Activated T-cell treated with anti-CD3 and anti-CD28 coated beads for 1 hour (primary cell): ENCODE measurements at regions not wholly inside any gene's neighbourhood (a gene's known extent, or its start where the extent isn't known, plus 50 kb on each side); places are given as distances from the start of the nearest gene placed in this dataset.

ENCODE experiments used
- DNase-seq: peaks from one replicate; pipeline ENCODE4 v3.0.0-alpha.2; 2020; ENCODE audit warnings: low read depth

GRCh38 chr16:65667011-65667578, 545.2 kb upstream of the CDH11 start:
- DNase-seq = no peak

GRCh38 chr16:65666132-65666941, 544.5 kb upstream of the CDH11 start:
- DNase-seq = no peak

- no peak for DNase-seq
These were observed 543.7 kb upstream of the CDH11 start for GRCh38 chr16:65665586-65665985.

GRCh38 chr16:65663774-65664173, 541.9 kb upstream of the CDH11 start:
- DNase-seq = no peak

- DNase-seq = no peak
These were observed 540.4 kb upstream of the CDH11 start for GRCh38 chr16:65662256-65662655.

GRCh38 chr16:65661558-65661957, 539.7 kb upstream of the CDH11 start:
- DNase-seq = no peak

- DNase-seq = no peak
These were observed 538.5 kb upstream of the CDH11 start for GRCh38 chr16:65660390-65660789.

- no peak for DNase-seq
These were observed 537.9 kb upstream of the CDH11 start for GRCh38 chr16:65659758-65660157.

GRCh38 chr16:65658787-65659220, 536.9 kb upstream of the CDH11 start:
- no peak for DNase-seq

- no peak for DNase-seq
These were observed 536.5 kb upstream of the CDH11 start for GRCh38 chr16:65658349-65658748.

GRCh38 chr16:65657556-65657955, 535.7 kb upstream of the CDH11 start:
- no peak for DNase-seq

- DNase-seq = no peak
These were observed 535.2 kb upstream of the CDH11 start for GRCh38 chr16:65657071-65657494.

- DNase-seq = no peak
These were observed 533.9 kb upstream of the CDH11 start for GRCh38 chr16:65655802-65656201.

GRCh38 chr16:65648101-65648500, 526.2 kb upstream of the CDH11 start:
- no peak for DNase-seq

GRCh38 chr16:65644821-65645220, 523.0 kb upstream of the CDH11 start:
- DNase-seq = no peak

- DNase-seq = no peak
These were observed 520.0 kb upstream of the CDH11 start for GRCh38 chr16:65641762-65642289.

- no peak for DNase-seq
These were observed 519.3 kb upstream of the CDH11 start for GRCh38 chr16:65641049-65641761.

- DNase-seq = no peak
These were observed 513.0 kb upstream of the CDH11 start for GRCh38 chr16:65634833-65635232.

- DNase-seq = no peak
These were observed 512.4 kb upstream of the CDH11 start for GRCh38 chr16:65634291-65634690.

- DNase-seq = no peak
These were observed 502.8 kb upstream of the CDH11 start for GRCh38 chr16:65624666-65625065.

- no peak for DNase-seq
These were observed 502.4 kb upstream of the CDH11 start for GRCh38 chr16:65624229-65624628.

GRCh38 chr16:65622871-65623270, 501.0 kb upstream of the CDH11 start:
- no peak for DNase-seq

- DNase-seq = no peak
These were observed 500.3 kb upstream of the CDH11 start for GRCh38 chr16:65622151-65622550.
